Uterus (tissue), 2 donors: ENCODE measurements at regions not wholly inside any gene's neighbourhood (a gene's known extent, or its start where the extent isn't known, plus 50 kb on each side); places are given as distances from the start of the nearest gene placed in this dataset.

Experiments used
- POLR2A ChIP-seq, 2 donors: fragments of 450-650 bp; IDR thresholded peaks; one replicate each; pipeline ENCODE4 v1.6.1; 2016; ENCODE audit warnings: antibody characterized with exemption in 2 of 2, mild to moderate bottlenecking in 1 of 2, moderate library complexity in 1 of 2
- TF ChIP-seq, protein P1 (sequence below), 4 experiments: fragments of 200-600 bp in 2 of 4; fragments of 450-650 bp in 2 of 4; sonication (generic) in 2 of 4; IDR thresholded peaks; one replicate each; pipeline ENCODE4 v1.5.1; 2016 to 2019; ENCODE audit warnings: antibody characterized with exemption in 4 of 4, mild to moderate bottlenecking in 2 of 4, moderate library complexity in 1 of 4

DNA sequence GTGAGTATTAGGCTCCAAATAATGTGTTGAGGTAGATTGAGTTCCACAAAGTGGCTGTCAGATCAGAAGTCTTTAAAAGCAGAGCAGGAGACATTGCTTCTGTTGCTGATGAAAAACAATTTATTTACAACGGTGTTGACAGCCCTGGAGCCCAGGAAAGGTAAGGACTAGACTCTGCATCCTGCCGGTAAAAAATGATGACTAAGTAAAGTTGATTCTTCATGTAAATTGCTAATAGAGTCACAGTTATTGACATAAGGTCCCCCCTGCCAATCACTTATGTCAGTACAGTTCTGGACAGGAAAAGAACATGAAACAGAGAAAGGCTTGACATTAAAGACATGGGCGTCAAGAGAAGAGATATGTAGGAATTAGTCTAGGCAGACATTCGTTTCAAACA, 552.5 kb downstream of the HTR1A start:
- TF ChIP-seq POLR2A (IDR thresholded peaks at IDR 0.05) = no peak
- TF ChIP-seq, protein P1, sequence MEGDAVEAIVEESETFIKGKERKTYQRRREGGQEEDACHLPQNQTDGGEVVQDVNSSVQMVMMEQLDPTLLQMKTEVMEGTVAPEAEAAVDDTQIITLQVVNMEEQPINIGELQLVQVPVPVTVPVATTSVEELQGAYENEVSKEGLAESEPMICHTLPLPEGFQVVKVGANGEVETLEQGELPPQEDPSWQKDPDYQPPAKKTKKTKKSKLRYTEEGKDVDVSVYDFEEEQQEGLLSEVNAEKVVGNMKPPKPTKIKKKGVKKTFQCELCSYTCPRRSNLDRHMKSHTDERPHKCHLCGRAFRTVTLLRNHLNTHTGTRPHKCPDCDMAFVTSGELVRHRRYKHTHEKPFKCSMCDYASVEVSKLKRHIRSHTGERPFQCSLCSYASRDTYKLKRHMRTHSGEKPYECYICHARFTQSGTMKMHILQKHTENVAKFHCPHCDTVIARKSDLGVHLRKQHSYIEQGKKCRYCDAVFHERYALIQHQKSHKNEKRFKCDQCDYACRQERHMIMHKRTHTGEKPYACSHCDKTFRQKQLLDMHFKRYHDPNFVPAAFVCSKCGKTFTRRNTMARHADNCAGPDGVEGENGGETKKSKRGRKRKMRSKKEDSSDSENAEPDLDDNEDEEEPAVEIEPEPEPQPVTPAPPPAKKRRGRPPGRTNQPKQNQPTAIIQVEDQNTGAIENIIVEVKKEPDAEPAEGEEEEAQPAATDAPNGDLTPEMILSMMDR (IDR thresholded peaks at IDR 0.05) = no peak
